ENCODE measurements at regions not wholly inside any gene's neighbourhood (a gene's known extent, or its start where the extent isn't known, plus 50 kb on each side); places are given as distances from the start of the nearest gene placed in this dataset.

DNA sequence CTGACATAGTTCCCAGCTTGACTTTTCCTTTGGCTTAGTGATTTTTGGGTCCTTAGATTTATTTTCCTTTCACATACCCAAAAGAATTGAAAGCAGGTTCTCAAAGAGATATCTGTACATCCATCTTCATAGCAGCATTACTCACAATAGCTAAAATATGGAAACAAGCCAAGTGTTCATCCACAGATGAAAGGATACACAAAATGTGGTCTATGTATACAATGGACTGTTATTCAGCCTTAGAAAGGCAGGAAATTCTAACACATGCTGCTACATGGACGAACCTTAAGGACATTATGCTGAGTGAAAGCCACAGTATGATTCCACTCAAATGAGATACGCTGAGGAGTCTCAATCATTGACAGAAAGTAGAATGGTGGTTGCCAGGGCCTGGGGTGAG, 171.8 kb downstream of the IGLL1 start:
- DNase-seq: no peak

DNA sequence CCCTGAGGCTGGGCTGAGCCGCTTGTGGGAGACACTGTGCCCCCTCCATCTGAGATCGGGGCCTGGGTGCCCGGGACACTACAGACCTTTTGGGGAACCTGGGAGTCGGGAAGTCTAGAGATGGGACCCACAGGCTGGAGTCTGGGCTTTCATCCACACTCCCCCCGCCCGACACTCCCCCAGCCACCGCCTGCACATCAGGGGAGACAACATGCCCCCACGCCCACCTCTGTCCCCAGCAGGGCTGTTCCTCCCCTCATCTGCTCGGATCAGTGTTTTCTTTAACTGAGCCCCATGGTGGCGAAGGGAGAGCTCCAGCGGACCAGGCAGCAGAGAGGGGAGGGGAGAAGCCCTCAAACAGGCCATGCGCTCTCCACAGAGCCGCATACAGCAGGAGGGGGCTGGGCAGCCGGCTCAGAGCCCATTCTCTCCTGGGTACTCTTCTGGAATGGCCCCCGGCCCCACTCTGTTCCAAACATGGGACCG, 174.7 kb downstream of the IGLL1 start:
- no peak for DNase-seq

DNA sequence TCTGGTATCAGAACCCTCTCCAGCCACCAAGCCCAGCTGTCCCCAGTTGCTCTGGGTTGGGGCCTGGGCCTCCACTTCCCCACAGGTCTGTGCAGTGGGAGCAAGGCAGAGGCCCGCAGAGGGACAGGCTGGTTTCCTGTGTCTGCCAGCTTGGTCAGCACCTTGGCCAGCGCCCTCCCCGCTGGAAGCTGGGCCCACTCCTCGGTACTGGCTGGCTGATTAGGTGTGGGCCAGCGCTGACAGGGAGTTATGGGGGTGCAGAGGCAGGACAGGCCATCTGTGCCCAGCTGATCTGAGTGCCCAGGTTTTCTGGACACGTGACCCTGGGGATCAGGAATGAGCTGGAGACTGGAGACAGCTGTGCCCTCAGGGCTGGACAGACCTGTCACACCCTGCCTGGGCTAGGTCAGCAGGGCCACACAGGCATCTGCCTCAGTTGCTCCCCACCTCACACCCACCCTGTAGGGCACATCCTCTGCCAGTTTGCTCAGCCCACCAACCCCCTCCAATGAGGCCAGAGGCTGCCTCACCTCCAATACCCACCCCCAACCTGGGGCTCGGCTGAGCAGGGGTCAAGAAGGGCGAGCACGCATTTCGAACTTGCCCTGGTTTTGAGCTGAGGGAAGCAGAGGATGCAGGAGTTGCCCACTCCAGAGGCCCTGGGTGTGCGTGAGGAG, 175.3 kb downstream of the IGLL1 start:
- no peak for DNase-seq

DNA sequence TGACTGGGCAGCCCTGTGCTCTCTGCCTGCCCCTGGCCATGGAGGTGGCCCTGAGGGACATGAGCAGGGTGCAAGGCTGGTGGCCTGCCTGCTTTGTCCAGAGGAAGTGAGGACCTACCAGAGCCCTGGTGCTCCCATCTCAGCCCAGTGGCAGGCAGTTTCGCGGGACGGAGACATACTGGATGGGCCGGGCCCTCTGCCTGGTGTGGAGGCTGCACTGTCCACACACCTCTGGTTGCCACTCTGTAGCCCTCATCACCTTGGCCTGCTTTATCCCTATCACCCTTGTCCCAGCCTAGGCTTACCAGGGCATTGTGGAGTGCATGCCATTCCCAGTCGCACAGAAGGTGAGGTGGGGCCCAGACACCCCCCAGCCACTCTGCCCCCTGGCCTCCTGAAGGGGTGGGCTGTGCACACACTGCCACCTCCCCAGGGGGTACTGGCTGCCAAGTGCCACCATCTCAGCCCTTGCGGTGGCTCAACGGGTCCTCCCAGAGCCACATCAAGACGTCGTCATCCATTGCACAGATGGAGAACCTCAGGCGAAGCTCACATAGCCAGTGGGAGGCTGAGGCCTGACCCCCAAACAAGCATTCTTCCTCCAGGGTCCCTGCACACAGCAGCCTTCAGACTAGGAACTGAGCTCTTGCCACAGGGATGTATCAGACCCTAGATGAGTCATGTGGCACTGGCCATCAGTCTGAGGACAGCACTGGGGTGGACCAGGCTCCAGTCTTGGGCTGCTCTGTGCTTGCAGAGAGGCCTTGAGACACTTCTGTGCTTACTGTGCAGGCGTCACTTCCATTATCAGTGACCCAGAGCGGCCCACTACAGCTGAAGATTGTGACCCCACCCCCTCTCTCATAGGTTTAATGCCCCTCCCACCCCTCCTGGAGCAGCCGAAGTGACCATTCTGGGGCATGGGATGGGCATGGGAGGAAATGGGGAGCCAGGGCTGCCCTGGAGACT, 176.1 kb downstream of the IGLL1 start:
- no peak for DNase-seq

DNA sequence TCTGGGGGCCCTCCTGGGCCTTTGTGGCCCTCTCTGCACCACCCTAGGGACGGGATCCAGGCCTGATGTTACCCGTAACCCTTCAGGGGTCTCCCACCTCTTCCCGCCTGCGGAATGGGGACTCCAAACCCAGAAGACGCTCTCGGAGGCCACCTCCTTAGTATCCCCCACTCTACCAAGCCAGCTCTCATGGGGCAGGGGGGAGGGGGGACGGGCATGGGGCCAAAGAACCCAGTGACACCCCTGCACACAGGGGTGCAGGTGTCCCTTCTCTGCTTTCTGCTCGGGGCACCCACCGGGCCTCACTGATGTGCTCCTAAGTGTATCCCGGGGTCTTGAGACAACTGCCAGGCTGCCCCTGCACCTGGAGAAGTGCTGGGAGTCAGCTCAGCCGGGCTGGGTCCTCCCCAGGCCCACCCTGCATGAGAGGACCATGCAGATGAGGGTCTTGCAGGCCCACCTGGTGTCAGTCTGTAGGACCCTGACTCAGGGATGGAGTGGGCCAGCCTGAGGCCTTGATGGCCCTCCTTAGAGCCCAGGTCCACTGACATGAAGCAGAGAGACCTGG, 176.9 kb downstream of the IGLL1 start:
- no peak for DNase-seq

DNA sequence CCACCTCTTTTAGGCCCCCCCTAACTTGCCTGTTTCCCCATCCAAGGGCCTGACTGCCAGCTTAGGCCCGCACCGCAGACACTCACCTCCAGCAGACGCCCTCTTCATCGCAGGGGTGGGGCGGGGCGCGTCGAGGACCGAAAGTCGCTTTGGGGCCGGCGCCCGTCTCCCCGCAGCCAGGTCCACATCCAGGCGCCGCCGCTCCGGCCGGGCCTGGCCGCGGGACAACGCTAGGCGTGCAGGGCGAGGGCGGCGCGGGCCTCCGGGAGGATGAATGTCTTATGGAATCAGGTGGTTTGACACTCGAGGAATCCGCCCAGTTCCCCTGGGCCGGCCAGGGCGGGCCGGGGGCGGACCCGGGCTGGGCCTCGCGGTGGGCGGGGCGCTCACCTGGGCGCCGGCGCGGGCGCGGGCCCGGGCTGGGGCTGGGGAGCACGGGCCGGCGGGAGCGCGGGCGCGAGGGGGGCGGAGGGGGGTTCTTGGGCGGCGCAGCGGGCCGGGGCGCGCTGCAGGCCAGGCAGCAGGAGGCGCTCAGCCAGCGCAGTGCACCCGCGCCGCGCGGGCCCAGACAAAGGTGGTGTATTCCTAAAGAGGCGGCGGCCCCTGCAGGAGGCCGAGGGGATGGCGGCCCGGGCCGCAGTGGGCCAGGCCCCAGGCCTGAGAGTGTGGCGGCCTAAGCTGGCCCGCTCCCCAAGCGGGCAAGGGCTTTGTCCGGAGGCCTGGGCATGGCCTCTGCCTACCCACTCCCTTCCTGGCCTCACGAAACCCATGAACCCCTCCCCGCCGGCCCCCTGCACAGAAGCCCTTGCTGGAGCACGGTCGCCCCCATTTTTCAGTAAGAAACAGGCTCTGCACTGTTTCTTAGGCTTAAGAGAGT, 177.6 kb downstream of the IGLL1 start:
- peak in 3 of 5 experiments; percentile 8 to 59 (median 28) for DNase-seq

DNA sequence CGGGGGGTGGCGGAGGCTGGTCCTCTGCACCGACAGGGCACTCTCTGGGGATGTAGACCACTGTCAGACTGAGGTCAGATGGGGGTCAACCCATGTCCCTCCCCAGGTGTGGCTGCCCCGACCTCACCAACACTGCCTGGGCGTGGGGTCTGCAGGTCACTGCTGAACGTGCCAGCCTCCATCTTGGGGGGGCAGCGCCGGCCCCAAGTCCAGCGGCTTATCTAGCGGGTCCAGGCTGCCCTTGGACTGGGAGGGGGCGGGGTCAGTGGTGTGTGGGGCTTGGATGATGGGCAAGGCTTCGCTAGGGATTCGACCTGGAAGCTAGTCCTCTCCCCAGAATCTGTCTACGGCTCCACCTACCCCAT, 178.2 kb downstream of the IGLL1 start:
- no peak for DNase-seq

DNA sequence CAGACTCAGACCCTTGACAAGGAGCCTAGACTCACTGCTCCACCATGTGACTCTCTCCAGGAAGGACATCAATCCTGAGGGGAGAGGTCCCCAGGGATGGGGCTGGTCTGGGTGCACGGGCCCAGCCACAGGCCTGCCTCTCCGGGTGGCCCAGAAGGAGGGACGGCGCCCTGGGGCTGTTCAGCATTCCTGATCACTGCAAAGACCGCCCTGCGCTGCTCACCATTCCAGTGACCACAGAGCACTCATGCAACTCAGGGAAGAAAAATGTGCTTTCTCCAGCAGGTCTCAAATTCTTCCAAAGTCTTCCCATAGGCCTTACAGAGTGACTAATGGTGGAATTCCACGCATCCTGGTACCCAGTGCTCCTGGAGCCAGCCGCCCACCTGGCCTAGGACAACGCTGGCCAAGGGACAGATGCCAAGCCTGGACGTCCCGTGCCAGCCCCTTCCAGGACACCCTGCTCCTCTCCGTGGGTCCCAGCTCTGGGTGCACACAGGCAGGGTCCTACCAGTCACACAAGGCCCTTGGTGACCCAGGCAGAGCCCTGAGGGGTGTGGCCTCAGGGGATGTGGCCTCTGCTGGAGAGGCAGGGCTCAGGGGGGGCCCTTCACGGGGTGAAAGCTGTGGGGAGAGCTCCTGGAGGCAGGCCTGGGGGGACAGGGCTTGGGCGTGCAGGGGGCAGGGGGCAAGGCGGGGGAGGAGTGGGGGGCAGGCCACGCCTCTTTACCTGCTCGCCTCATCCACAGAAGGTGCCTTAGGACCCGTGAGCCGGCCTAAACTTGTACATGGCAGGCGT, 178.8 kb downstream of the IGLL1 start:
- DNase-seq: no peak

DNA sequence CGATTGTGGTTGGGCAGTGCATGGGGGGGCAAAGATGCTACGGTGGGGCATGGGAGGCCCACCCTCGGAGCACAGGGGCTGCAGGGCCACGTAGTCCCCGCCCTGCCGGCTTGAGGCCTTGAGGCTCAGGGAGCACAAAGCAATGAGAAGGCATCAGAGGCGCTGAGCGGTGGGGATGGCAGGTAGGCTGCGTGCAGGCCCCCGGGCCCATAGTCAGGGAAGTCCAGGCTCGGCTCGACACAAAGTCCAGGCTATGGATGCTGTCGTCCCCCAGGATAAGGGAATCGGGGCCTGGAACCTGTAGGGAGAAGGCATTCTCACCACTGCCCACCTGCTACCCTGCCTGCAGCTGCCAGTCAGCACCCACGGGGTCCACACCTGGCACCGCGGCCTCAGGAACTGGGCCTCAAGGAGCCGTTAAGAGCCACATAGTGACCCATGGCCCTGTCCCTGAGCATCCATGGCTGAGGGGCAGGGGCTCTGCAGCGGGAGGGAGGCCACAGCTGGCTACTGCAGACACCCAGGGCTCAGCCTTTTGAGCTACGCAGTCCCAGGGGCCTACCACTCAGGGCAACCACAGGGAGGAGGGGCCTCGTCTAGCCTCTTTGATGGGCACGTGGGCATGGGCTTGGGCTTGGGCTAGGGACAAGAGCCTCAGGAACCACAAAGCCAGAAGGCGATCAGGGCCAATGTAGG, 179.7 kb downstream of the IGLL1 start:
- no peak for DNase-seq

DNA sequence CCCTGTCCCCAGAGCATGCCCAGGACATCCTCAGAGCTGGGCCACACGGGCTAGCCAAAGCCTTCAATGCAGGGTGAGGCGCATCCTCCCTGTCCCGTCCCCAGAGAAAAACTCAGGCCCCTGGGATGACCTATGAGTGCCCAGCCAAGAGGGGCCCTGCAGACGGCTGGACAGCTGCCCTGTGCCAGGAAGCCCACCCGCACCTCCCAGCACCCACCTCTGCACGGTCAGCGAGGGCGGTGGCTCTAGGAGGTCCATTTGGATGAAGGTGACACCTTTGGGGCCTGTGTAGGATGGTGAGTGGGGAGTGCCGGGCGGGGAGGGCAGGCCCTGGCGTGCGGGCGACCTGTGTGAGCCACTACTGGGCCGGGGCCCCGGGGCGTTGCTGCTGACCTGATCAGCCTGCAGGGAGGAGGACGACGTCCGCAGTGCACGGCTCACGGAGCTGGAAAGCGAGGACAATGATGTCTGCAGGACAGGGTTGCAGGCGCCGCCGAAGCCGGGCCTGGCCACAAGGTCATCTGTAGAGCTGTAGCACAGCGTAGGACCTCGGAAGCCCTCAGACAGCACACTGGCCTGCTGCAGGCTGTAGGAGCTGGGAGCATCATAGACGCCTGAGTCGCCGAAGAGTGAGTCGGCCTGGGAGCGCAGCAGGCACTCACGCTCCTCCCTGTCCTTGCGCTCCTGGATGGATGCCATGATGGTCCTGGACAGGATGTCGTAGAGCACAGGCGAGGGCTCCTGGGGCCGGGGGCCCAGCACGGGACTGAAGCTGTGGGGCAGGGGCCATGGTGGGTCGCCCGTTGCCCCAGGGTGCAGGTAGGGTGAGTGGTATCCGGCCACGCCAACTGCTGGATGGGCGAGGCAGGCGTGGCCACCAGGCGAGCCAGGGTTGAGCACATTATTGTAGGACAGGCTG, 180.5 kb downstream of the IGLL1 start:
- no peak for DNase-seq

DNA sequence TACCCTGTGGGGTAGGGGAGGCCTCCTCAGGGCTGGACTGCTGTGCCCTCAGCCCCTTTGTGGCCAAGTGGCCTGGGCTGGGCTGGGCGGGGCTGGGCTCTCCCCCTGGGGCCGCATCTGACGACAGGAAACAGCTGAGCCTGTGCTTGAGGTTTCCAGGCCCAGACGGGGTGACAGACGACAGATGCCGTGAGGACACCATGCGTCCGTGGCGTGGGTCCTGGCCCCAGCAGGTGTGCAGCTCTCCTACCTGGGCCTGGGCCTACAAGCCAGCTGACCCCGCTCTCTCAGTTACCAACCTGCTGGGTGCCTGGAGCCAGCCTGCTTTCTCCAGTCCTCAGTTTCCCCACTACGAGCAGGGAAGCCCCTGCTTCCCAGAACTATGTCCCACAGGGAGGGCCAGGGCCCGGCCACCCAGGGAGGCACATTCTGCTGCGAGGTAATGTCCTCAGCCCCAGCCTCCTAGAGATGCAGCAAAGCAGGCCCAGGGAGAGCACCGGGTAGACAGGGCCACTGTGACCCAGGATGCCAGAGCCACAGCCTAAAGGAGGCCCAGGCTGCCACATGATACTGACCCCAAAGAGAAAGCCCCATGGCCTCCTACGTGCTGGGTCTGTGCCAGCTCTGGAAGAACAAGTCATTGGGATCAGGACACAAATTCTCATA, 181.3 kb downstream of the IGLL1 start:
- no peak for DNase-seq

DNA sequence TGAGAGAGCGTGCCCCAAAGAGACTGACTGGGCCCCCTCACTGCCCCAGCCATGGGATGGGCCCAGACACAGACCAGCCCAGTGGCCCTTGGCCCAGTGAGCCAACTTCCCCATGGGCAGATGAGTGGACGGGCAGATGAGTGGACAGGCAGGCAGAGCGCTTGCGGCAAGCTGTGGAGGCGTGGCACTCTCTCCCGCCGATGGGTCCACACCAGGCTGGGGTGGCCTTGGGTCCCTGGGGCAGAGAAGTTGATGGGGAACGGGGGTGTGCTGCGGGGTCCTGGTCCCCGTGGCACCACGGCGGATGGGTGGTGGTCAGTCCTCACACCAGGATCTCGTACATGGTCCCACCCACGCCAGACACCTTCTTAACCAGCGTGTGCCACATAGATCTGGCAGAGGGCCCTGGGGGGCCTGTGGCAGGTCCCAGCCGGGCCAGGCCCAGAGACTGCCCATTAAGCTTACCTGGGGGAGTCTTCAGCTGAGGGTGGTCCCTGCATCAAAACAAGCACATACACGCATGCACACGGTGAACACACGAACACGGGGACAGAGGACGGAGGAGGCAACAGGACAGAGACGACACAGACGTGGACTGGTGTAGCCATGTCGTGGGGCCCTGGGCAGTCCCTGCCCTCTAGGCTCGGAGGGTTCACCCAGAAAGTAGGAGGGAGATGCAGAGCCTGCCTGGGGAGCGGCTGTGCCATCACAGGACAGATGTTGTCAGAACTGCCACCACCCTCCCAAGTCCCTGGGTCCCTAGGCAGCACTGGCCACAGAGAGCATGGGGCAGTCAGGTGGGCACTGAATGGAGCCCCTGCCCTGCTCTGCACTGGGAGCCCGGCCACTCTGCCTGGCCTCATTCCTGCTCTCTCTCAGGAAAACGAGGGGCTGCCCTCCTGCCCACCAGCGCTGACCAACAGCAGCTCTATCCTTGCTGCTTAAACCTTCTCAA, 182.2 kb downstream of the IGLL1 start:
- no peak for DNase-seq

DNA sequence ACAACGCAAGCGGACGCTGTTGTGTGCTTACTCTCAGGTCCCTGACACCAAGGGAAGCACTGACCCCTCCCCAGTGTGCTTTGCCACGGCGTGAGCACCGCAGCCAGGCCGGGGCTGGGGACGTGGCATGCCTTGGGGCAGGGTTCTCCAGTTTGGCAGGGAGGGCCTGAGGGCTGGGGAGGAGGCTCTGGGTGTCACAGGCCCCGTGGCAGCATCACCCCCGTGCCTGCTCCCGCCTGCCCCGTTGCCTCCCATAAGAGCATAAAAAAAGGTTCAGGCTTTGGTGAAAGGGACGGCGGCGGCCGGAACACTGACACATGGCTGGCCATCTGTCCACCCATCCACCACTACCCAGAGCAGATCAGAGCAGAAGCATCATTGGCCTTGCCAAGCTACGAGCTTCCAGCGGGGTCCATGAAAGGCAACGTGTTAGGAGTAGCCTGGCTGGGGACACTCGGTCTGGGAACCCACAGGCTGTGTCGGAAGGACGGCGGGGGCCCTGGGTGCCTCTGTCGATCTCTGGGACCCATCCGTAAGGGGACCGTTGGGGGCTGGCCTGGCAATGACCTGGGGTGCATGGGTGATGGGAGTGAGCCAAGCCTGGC, 183.0 kb downstream of the IGLL1 start:
- no peak for DNase-seq

DNA sequence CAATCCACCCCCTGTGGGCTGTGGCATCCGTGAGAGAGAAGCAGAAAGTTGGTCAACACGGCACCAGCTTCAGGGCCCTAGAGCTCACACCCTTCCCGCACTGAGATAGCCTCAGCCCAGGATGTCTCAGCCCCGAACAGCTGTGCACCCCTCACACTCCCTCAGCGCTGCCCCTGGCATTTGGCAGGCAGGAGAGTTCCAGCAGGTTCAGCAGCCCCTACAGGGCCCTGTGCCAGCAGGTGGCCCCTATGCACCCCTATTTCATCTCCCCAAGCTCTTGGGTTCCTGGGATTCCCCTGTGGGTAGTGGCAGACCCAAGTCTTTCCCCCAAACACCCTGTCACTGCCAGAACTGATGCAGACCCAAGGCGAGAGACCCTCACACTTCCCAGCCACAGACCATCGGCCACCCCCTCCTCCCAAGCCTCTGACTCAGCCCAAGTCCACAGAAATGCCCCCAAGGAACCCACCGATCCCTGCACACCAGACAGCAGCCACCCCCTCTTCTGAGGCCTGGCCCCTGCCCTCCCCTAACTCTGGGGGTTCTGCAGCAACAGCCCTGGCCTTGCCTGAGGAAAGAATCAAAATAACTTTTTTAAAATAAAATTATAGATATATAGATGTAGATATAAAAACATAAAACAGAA, 183.6 kb downstream of the IGLL1 start:
- no peak for DNase-seq

DNA sequence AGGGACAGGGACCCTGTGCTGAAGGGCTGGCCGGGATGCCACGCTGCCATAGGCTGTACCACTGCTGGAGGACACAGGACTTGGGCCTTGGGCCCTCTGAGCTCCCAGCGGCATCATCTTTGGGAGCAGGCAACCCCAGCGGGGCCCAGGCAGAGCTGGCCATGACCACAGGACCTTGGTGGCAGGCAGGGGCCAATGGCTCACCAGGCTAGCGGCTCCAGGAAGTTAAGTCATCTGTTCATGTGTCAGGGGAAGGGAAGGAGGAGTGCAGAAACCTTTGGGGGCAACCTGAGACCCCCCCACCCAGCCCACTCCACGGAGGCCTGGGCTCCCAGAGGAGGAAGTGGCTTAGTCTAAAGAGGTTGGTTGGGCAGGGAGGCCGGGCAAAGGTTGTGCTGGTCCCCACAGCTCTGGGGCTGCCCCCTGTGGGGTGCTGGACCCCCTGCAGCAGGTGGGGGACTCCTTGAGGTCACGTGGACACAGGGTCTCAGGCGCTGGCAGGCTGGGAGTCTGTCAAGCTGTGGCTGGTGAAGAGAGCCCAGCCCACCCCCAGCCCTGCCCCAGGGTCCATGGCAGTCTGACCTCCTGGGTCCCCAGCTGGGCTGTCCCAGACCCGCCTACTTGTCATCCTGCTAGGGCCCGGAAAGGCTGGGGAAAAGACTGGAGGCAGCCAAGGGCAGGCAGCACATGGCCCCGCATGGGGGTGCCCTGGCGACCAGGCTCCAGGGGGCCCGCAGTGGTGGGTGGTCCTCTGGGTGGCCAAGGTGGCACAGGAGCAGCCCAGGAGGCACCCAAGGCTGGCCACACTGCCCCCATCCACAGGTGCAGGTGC, 184.3 kb downstream of the IGLL1 start:
- DNase-seq: no peak

Data from T-helper 2 cell (primary cell).